CD14-positive monocyte (primary cell): ENCODE measurements at regions not wholly inside any gene's neighbourhood (a gene's known extent, or its start where the extent isn't known, plus 50 kb on each side); places are given as distances from the start of the nearest gene placed in this dataset.

Experiments used
- DNase-seq, 3 donors: peaks; one replicate each; pipeline ENCODE4 v3.0.0-alpha.2; 2011 to 2022
- H2AFZ ChIP-seq: 2 replicates; pipeline ENCODE4 v1.6.0; 2012; ENCODE audit warnings: mild to moderate bottlenecking, low read depth, low read length, inconsistent platforms; ENCODE audit not compliant: insufficient read depth, poor library complexity, severe bottlenecking
- H3K27ac ChIP-seq, 2 donors: 1 replicate in 1 of 2; 2 replicates in 1 of 2; pipeline ENCODE4 v1.5.1; 2012 to 2013; ENCODE audit warnings: low read length in 2 of 2, control low read depth in 1 of 2, inconsistent platforms in 1 of 2, low read depth in 1 of 2, mild to moderate bottlenecking in 1 of 2
- H3K27me3 ChIP-seq, 2 donors: one replicate each; pipeline versions ENCODE4 v1.6.0 to v1.6.1; 2011 to 2013; ENCODE audit warnings: low read length in 2 of 2; ENCODE audit not compliant: control insufficient read depth in 2 of 2, insufficient read depth in 2 of 2
- H3K36me3 ChIP-seq, 2 donors: replicated peaks in 1 of 2; 1 replicate in 1 of 2; 2 replicates in 1 of 2; pipeline versions ENCODE4 v1.5.1 to v1.6.1; 2012 to 2013; ENCODE audit warnings: low read length in 2 of 2, control low read depth in 1 of 2, inconsistent platforms in 1 of 2, mild to moderate bottlenecking in 1 of 2; ENCODE audit not compliant: insufficient read depth in 2 of 2, control insufficient read depth in 1 of 2
- H3K4me1 ChIP-seq, 2 donors: 1 replicate in 1 of 2; 2 replicates in 1 of 2; pipeline versions ENCODE4 v1.5.1 to v1.6.1; 2012 to 2013; ENCODE audit warnings: low read length in 2 of 2, control low read depth in 1 of 2, inconsistent platforms in 1 of 2, mild to moderate bottlenecking in 1 of 2, moderate library complexity in 1 of 2; ENCODE audit not compliant: insufficient read depth in 2 of 2, control insufficient read depth in 1 of 2
- H3K4me2 ChIP-seq: replicated peaks from 2 replicates; pipeline ENCODE3; 2012; ENCODE audit warnings: low read length, moderate library complexity, mild to moderate bottlenecking; ENCODE audit not compliant: poor library complexity, severe bottlenecking; ENCODE audit errors: extremely low read depth
- H3K4me3 ChIP-seq, 3 experiments: fragments of 200-600 bp in 1 of 3; sonication (generic) in 1 of 3; replicated peaks in 1 of 3; 1 replicate in 2 of 3; 2 replicates in 1 of 3; pipeline ENCODE4 v1.5.1; 2011 to 2013; ENCODE audit warnings: low read length in 3 of 3, mild to moderate bottlenecking in 3 of 3, control low read depth in 2 of 3, low read depth in 2 of 3, inconsistent platforms in 1 of 3, moderate library complexity in 1 of 3
- H3K79me2 ChIP-seq: 2 replicates; pipeline ENCODE4 v1.6.0; 2012; ENCODE audit warnings: mild to moderate bottlenecking, control low read depth, inconsistent platforms, low read length, moderate library complexity; ENCODE audit not compliant: insufficient read depth
- H3K9ac ChIP-seq: 2 replicates; pipeline ENCODE4 v1.6.0; 2017; ENCODE audit warnings: low read length, mild to moderate bottlenecking; ENCODE audit not compliant: insufficient read depth, poor library complexity, severe bottlenecking
- H3K9me3 ChIP-seq, 2 donors: replicated peaks in 1 of 2; 1 replicate in 1 of 2; 2 replicates in 1 of 2; pipeline versions ENCODE4 v1.5.1 to v1.6.1; 2012 to 2013; ENCODE audit warnings: low read length in 2 of 2, control low read depth in 1 of 2; ENCODE audit not compliant: control insufficient read depth in 1 of 2, insufficient read depth in 1 of 2
- H4K20me1 ChIP-seq: 2 replicates; pipeline ENCODE4 v1.6.0; 2012; ENCODE audit warnings: mild to moderate bottlenecking, low read length, control low read depth, moderate library complexity; ENCODE audit not compliant: insufficient read depth
- H3K27ac Mint-ChIP-seq, 7 donors: one replicate each; pipeline ENCODE4 v1.8.0; 2020; ENCODE audit warnings: mild to moderate bottlenecking in 7 of 7, mixed read lengths in 7 of 7, moderate library complexity in 6 of 7, inconsistent platforms in 2 of 7
- H3K27me3 Mint-ChIP-seq, 3 donors: one replicate each; pipeline ENCODE4 v1.8.0; 2021 to 2022; ENCODE audit warnings: low read depth in 3 of 3, mild to moderate bottlenecking in 3 of 3, mixed read lengths in 3 of 3, moderate library complexity in 3 of 3, inconsistent platforms in 1 of 3
- H3K36me3 Mint-ChIP-seq, 2 donors: one replicate each; pipeline ENCODE4 v1.8.0; 2020; ENCODE audit warnings: mixed read lengths in 2 of 2, inconsistent platforms in 1 of 2, mild to moderate bottlenecking in 1 of 2
- H3K4me1 Mint-ChIP-seq: one replicate; pipeline ENCODE4 v1.8.0; 2020; ENCODE audit warnings: mild to moderate bottlenecking, mixed read lengths
- H3K4me3 Mint-ChIP-seq, 2 donors: one replicate each; pipeline ENCODE4 v1.8.0; 2020; ENCODE audit warnings: mild to moderate bottlenecking in 2 of 2, mixed read lengths in 2 of 2, moderate library complexity in 1 of 2
- H3K9me3 Mint-ChIP-seq, 7 donors: one replicate each; pipeline ENCODE4 v1.8.0; 2020 to 2022; ENCODE audit warnings: mixed read lengths in 7 of 7, mild to moderate bottlenecking in 6 of 7, moderate library complexity in 6 of 7, inconsistent platforms in 2 of 7
- WGBS: methylation state at CpG from one replicate; pipeline ENCODE4 v1.1.5; 2013; ENCODE audit warnings: missing lambda C conversion rate; ENCODE audit not compliant: insufficient coverage; 5-methylcytosine and 5-hydroxymethylcytosine counted together
- intact Hi-C, 2 donors: fragments of 100-400 bp; cut with micrococcal nuclease; formaldehyde crosslinking; loops; one replicate each; pipeline versions ENCODE4 v1.15.0 to v1.15.1; 2023
- TF ChIP-seq, protein P1 (sequence below): fragments of 200-600 bp; IDR thresholded peaks from one replicate; pipeline ENCODE4 v1.8.0; 2022; ENCODE audit warnings: antibody characterized with exemption, mild to moderate bottlenecking

DNA sequence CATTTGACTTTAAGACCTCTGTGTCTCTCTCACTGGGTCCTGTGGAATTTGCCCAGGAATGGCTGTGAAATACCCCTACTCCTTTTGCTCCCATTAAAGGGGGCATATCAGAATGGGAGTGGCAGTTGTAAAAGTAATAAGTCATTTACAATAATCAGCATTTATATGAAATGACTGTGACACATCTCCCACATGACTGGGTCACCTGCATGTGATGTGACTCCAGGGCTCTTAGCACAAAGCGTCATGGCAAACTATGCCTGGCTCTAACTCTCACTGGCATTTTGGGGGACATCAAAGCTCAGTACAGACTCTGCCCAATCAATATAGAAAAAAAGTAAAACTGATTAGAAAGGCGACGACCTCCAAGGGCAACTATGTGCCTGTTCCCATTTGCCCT, 157.6 kb downstream of the RPS24 start:
- WGBS = 100% methylated on average over 1 of the region's 3 CpGs
- peaks cover 8 to 9% of the 10 kb centered on the region in 2 donors for H3K9me3 ChIP-seq
- no peaks in the 10 kb centered on the region for H3K79me2 ChIP-seq
- TF ChIP-seq, protein P1, sequence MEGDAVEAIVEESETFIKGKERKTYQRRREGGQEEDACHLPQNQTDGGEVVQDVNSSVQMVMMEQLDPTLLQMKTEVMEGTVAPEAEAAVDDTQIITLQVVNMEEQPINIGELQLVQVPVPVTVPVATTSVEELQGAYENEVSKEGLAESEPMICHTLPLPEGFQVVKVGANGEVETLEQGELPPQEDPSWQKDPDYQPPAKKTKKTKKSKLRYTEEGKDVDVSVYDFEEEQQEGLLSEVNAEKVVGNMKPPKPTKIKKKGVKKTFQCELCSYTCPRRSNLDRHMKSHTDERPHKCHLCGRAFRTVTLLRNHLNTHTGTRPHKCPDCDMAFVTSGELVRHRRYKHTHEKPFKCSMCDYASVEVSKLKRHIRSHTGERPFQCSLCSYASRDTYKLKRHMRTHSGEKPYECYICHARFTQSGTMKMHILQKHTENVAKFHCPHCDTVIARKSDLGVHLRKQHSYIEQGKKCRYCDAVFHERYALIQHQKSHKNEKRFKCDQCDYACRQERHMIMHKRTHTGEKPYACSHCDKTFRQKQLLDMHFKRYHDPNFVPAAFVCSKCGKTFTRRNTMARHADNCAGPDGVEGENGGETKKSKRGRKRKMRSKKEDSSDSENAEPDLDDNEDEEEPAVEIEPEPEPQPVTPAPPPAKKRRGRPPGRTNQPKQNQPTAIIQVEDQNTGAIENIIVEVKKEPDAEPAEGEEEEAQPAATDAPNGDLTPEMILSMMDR = no peak
- H4K20me1 ChIP-seq = no peaks in the 10 kb centered on the region
- intact Hi-C loops = no loop called here
- H3K4me3 Mint-ChIP-seq = no peak overlapping the region
- no peaks in the 10 kb centered on the region for H3K36me3 ChIP-seq
- H3K27me3 ChIP-seq = no peaks in the 10 kb centered on the region
- no peak for DNase-seq
- H3K4me1 ChIP-seq = no peaks in the 10 kb centered on the region
- H3K27ac ChIP-seq = no peak overlapping the region
- no peak overlapping the region for H3K4me3 ChIP-seq
- H3K4me1 Mint-ChIP-seq = peaks cover 2% of the 10 kb centered on the region
- H2AFZ ChIP-seq = no peak overlapping the region
- peaks cover 0 to 4% (median 3%) of the 10 kb centered on the region in 3 donors for H3K27me3 Mint-ChIP-seq
- no peak overlapping the region for H3K4me2 ChIP-seq
- H3K27ac Mint-ChIP-seq = no peak overlapping the region
- peaks cover 3 to 13% (median 8%) of the 10 kb centered on the region in 7 donors for H3K9me3 Mint-ChIP-seq
- no peaks in the 10 kb centered on the region for H3K36me3 Mint-ChIP-seq
- H3K9ac ChIP-seq = no peak overlapping the region

DNA sequence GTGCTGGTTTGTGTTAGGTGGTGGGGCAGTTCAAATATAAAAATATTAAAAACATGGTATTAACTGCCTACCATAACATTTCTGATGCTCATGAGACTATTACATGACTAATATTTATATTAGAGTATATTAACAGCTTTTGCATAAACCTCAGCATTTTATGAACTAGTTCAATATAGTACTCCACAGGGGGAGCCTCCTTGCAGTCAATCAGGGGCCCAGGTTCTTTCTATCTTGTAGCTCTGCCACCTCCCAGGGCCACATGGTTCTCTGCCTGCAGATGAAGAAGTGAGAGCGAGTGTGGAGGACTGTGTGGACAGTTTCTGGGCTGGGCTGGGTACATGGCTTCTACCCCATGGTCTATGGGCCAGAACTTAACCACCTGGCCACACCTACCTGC, 159.5 kb downstream of the RPS24 start:
- no peaks in the 10 kb centered on the region for H3K36me3 ChIP-seq
- H2AFZ ChIP-seq = no peak overlapping the region
- H3K4me1 Mint-ChIP-seq = peaks cover 2% of the 10 kb centered on the region
- peaks cover 8 to 9% of the 10 kb centered on the region in 2 donors for H3K9me3 ChIP-seq
- H3K4me2 ChIP-seq = no peak overlapping the region
- H3K27ac Mint-ChIP-seq = no peak overlapping the region
- no peak overlapping the region for H3K4me3 ChIP-seq
- no peaks in the 10 kb centered on the region for H4K20me1 ChIP-seq
- H3K4me3 Mint-ChIP-seq = no peak overlapping the region
- H3K9ac ChIP-seq = no peak overlapping the region
- peaks cover 0 to 4% (median 3%) of the 10 kb centered on the region in 3 donors for H3K27me3 Mint-ChIP-seq
- H3K27ac ChIP-seq = no peak overlapping the region
- H3K36me3 Mint-ChIP-seq = no peaks in the 10 kb centered on the region
- no peaks in the 10 kb centered on the region for H3K79me2 ChIP-seq
- no peaks in the 10 kb centered on the region for H3K4me1 ChIP-seq
- intact Hi-C loops = no loop called here
- H3K9me3 Mint-ChIP-seq = peaks cover 3 to 13% (median 8%) of the 10 kb centered on the region in 7 donors
- DNase-seq = no peak
- TF ChIP-seq, protein P1 = no peak
- 100% methylated on average over 1 of the region's 1 CpG for WGBS
- no peaks in the 10 kb centered on the region for H3K27me3 ChIP-seq
